Osteocyte (in vitro differentiated cells): ENCODE measurements at regions not wholly inside any gene's neighbourhood (a gene's known extent, or its start where the extent isn't known, plus 50 kb on each side); places are given as distances from the start of the nearest gene placed in this dataset.

ENCODE experiments used
- DNase-seq: peaks from one replicate; pipeline ENCODE4 v3.0.0; 2021; ENCODE audit warnings: mixed read lengths; ENCODE audit not compliant: unreplicated experiment; ENCODE audit errors: extremely low spot score
- H3K27ac Mint-ChIP-seq: one replicate; pipeline ENCODE4 v1.8.0; 2021; ENCODE audit warnings: mild to moderate bottlenecking, mixed read lengths; ENCODE audit not compliant: unreplicated experiment
- H3K27me3 Mint-ChIP-seq: one replicate; pipeline ENCODE4 v1.8.0; 2021; ENCODE audit warnings: mixed read lengths; ENCODE audit not compliant: unreplicated experiment
- H3K36me3 Mint-ChIP-seq: one replicate; pipeline ENCODE4 v1.8.0; 2021; ENCODE audit warnings: mixed read lengths; ENCODE audit not compliant: unreplicated experiment
- H3K4me1 Mint-ChIP-seq: one replicate; pipeline ENCODE4 v1.8.0; 2021; ENCODE audit warnings: mixed read lengths; ENCODE audit not compliant: unreplicated experiment
- H3K4me3 Mint-ChIP-seq: one replicate; pipeline ENCODE4 v1.8.0; 2021; ENCODE audit warnings: mild to moderate bottlenecking, moderate library complexity, mixed read lengths; ENCODE audit not compliant: unreplicated experiment
- H3K9me3 Mint-ChIP-seq: one replicate; pipeline ENCODE4 v1.8.0; 2021; ENCODE audit warnings: mixed read lengths; ENCODE audit not compliant: unreplicated experiment
- CTCF ChIP-seq: fragments of 200-600 bp; sonication (generic); IDR thresholded peaks from 2 replicates; pipeline ENCODE4 v1.5.0; 2021; ENCODE audit warnings: antibody characterized with exemption, mild to moderate bottlenecking, moderate library complexity

GRCh38 chr15:79168922-79169456 is 78.4 kb upstream of the RASGRF1 start:
- peak overlapping the region; percentile 67 for H3K27ac Mint-ChIP-seq
- DNase-seq = peak; percentile 70
- peak; percentile 31 for TF ChIP-seq CTCF
- H3K4me3 Mint-ChIP-seq = no peak overlapping the region
- peaks cover 33% of the 10 kb centered on the region for H3K4me1 Mint-ChIP-seq
- no peaks in the 10 kb centered on the region for H3K27me3 Mint-ChIP-seq
- no peaks in the 10 kb centered on the region for H3K9me3 Mint-ChIP-seq
- no peaks in the 10 kb centered on the region for H3K36me3 Mint-ChIP-seq

GRCh38 chr15:79167776-79168175 is 77.2 kb upstream of the RASGRF1 start:
- Mint-ChIP-seq H3K27me3 (peaks cover 6% of the 10 kb centered on the region), H3K36me3 (no peaks in the 10 kb centered on the region), H3K27ac (no peak overlapping the region), H3K4me3 (no peak overlapping the region), H3K4me1 (peaks cover 32% of the 10 kb centered on the region), H3K9me3 (no peaks in the 10 kb centered on the region)
- no peak for DNase-seq
- no peak for TF ChIP-seq CTCF

- H3K27me3 Mint-ChIP-seq = peaks cover 6% of the 10 kb centered on the region
- H3K36me3 Mint-ChIP-seq = no peaks in the 10 kb centered on the region
- no peaks in the 10 kb centered on the region for H3K9me3 Mint-ChIP-seq
- no peak overlapping the region for H3K4me3 Mint-ChIP-seq
- no peak for TF ChIP-seq CTCF
- H3K27ac Mint-ChIP-seq = no peak overlapping the region
- peaks cover 29% of the 10 kb centered on the region for H3K4me1 Mint-ChIP-seq
- peak; percentile 56 for DNase-seq
These were observed 75.9 kb upstream of the RASGRF1 start for GRCh38 chr15:79166311-79166955.

GRCh38 chr15:79164465-79164864 is 73.9 kb upstream of the RASGRF1 start:
- H3K9me3 Mint-ChIP-seq = no peaks in the 10 kb centered on the region
- H3K4me3 Mint-ChIP-seq = no peak overlapping the region
- no peak for TF ChIP-seq CTCF
- H3K27ac Mint-ChIP-seq = no peak overlapping the region
- H3K27me3 Mint-ChIP-seq = peaks cover 6% of the 10 kb centered on the region
- DNase-seq = no peak
- peaks cover 13% of the 10 kb centered on the region for H3K4me1 Mint-ChIP-seq
- no peaks in the 10 kb centered on the region for H3K36me3 Mint-ChIP-seq

- H3K27me3 Mint-ChIP-seq = peaks cover 6% of the 10 kb centered on the region
These were observed 73.5 kb upstream of the RASGRF1 start for GRCh38 chr15:79164043-79164442.

More at GRCh38 chr15:79164043-79164442, 73.5 kb upstream of the RASGRF1 start:
- Mint-ChIP-seq H3K9me3 (no peaks in the 10 kb centered on the region), H3K4me1 (peaks cover 9% of the 10 kb centered on the region), H3K27ac (no peak overlapping the region), H3K4me3 (no peak overlapping the region), H3K36me3 (no peaks in the 10 kb centered on the region)
- TF ChIP-seq CTCF = no peak
- DNase-seq = no peak
